H1 (cell line): ENCODE measurements at regions not wholly inside any gene's neighbourhood (a gene's known extent, or its start where the extent isn't known, plus 50 kb on each side); places are given as distances from the start of the nearest gene placed in this dataset.

Experiments
- CTCF ChIA-PET: fragments of 300-600 bp; sonication (Branson Sonifier 250); formaldehyde crosslinking; loops from one replicate; lab custom pipeline; 2021; ENCODE audit not compliant: partially characterized antibody; lab: Charles Lee
- POLR2A ChIA-PET: fragments of 300-600 bp; sonication (Branson Sonifier 250); formaldehyde crosslinking; loops from one replicate; lab custom pipeline; 2021; ENCODE audit warnings: inconsistent platforms; ENCODE audit not compliant: partially characterized antibody; lab: Charles Lee
- DNase-seq, 2 experiments: peaks; one replicate each; pipeline versions ENCODE4 v3.0.0 to v3.0.0-alpha.2; 2010 to 2022; ENCODE audit warnings: low spot score in 2 of 2, low read depth in 1 of 2, mixed read lengths in 1 of 2
- FAIRE-seq: peaks from 2 replicates; lab custom pipeline; 2011; peaks lifted over from hg19 to GRCh38; lab: Jason Lieb, UNC
- H2AFZ ChIP-seq: 2 replicates; pipeline ENCODE4 v1.8.1; 2012; ENCODE audit warnings: low read length, inconsistent platforms
- H2AK5ac ChIP-seq: 2 replicates; pipeline ENCODE4 v1.6.1; 2013; ENCODE audit warnings: low read depth, low read length
- H2BK120ac ChIP-seq: replicated peaks from 2 replicates; pipeline ENCODE3; 2013; ENCODE audit warnings: low read depth, low read length, inconsistent platforms
- H2BK12ac ChIP-seq: 2 replicates; pipeline ENCODE4 v1.6.1; 2013; ENCODE audit warnings: low read depth, low read length
- H2BK15ac ChIP-seq: 2 replicates; pipeline ENCODE4 v1.6.1; 2013; ENCODE audit warnings: low read length
- H2BK20ac ChIP-seq: 2 replicates; pipeline ENCODE4 v1.6.1; 2013; ENCODE audit warnings: low read length
- H2BK5ac ChIP-seq: 2 replicates; pipeline ENCODE4 v1.6.1; 2013; ENCODE audit warnings: low read depth, low read length
- H3K14ac ChIP-seq: 2 replicates; pipeline ENCODE4 v1.6.1; 2013; ENCODE audit warnings: inconsistent platforms; ENCODE audit not compliant: insufficient read length
- H3K18ac ChIP-seq: 2 replicates; pipeline ENCODE4 v1.6.1; 2013; ENCODE audit warnings: low read length; ENCODE audit errors: extremely low read depth
- H3K23ac ChIP-seq: 2 replicates; pipeline ENCODE4 v1.6.1; 2013; ENCODE audit warnings: inconsistent platforms; ENCODE audit not compliant: insufficient read length
- H3K23me2 ChIP-seq: 2 replicates; pipeline ENCODE4 v1.6.1; 2013; ENCODE audit warnings: low read depth, low read length
- H3K27ac ChIP-seq: 2 replicates; pipeline ENCODE4 v1.6.1; 2011; ENCODE audit warnings: low read depth, low read length, inconsistent platforms
- H3K27me3 ChIP-seq, 4 experiments: replicated peaks in 1 of 4; 1 replicate in 1 of 4; 2 replicates in 3 of 4; pipeline versions ENCODE4 v1.6.1 to v1.8.1; 2011 to 2013; ENCODE audit warnings: low read length in 3 of 4, mild to moderate bottlenecking in 3 of 4, inconsistent platforms in 2 of 4, mixed read lengths in 2 of 4, moderate library complexity in 1 of 4; ENCODE audit not compliant: control insufficient read depth in 3 of 4, insufficient read depth in 3 of 4; ENCODE audit errors: extremely low read depth in 1 of 4
- H3K36me3 ChIP-seq, 4 experiments: 2 replicates each; pipeline versions ENCODE4 v1.6.1 to v1.8.1; 2011 to 2013; ENCODE audit warnings: mild to moderate bottlenecking in 4 of 4, low read length in 3 of 4, moderate library complexity in 2 of 4, control low read depth in 1 of 4, inconsistent platforms in 1 of 4; ENCODE audit not compliant: insufficient read depth in 4 of 4, control insufficient read depth in 2 of 4
- H3K4ac ChIP-seq: replicated peaks from 2 replicates; pipeline ENCODE3; 2013; ENCODE audit warnings: low read length, low read depth, mixed read lengths, inconsistent platforms; ENCODE audit not compliant: insufficient read length
- H3K4me1 ChIP-seq, 4 experiments: replicated peaks in 1 of 4; 1 replicate in 1 of 4; 2 replicates in 3 of 4; pipeline versions ENCODE4 v1.6.1 to v1.8.1; 2011 to 2013; ENCODE audit warnings: low read length in 3 of 4, inconsistent platforms in 2 of 4, mixed read lengths in 1 of 4; ENCODE audit not compliant: insufficient read depth in 4 of 4, control insufficient read depth in 3 of 4
- H3K4me2 ChIP-seq, 2 experiments: 2 replicates each; pipeline versions ENCODE4 v1.6.1 to v1.8.1; 2011 to 2013; ENCODE audit warnings: low read depth in 2 of 2, low read length in 2 of 2, control low read depth in 1 of 2, inconsistent platforms in 1 of 2, mild to moderate bottlenecking in 1 of 2; ENCODE audit not compliant: insufficient read depth in 1 of 2
- H3K4me3 ChIP-seq, 4 experiments: fragments of 200-600, 300-600 bp in 1 of 4; sonication (generic), shearing (Covaris generic), sonication (Bioruptor Twin) in 1 of 4; 2 replicates each; pipeline versions ENCODE4 v1.5.1 to v1.8.1; 2011 to 2016; ENCODE audit warnings: low read length in 4 of 4, low read depth in 3 of 4, control low read depth in 2 of 4, inconsistent platforms in 2 of 4, mild to moderate bottlenecking in 2 of 4, mixed read lengths in 1 of 4, moderate library complexity in 1 of 4; ENCODE audit not compliant: insufficient read depth in 2 of 4; ENCODE audit errors: extremely low read depth in 1 of 4
- H3K56ac ChIP-seq: replicated peaks from 2 replicates; pipeline ENCODE3; 2013; ENCODE audit warnings: low read depth, mild to moderate bottlenecking, mixed read lengths, low read length, inconsistent platforms; ENCODE audit not compliant: insufficient read length
- H3K79me1 ChIP-seq: 2 replicates; pipeline ENCODE4 v1.6.1; 2013; ENCODE audit warnings: low read depth, low read length, control low read depth
- H3K79me2 ChIP-seq, 2 experiments: 2 replicates each; pipeline versions ENCODE4 v1.6.1 to v1.8.1; 2012 to 2013; ENCODE audit warnings: low read length in 2 of 2, mild to moderate bottlenecking in 2 of 2, inconsistent platforms in 1 of 2; ENCODE audit not compliant: insufficient read depth in 2 of 2, control insufficient read depth in 1 of 2
- H3K9ac ChIP-seq, 4 experiments: replicated peaks in 1 of 4; 1 replicate in 1 of 4; 2 replicates in 3 of 4; pipeline versions ENCODE4 v1.6.1 to v1.8.1; 2011 to 2013; ENCODE audit warnings: low read depth in 3 of 4, low read length in 3 of 4, control low read depth in 2 of 4, mild to moderate bottlenecking in 2 of 4, moderate library complexity in 2 of 4, inconsistent platforms in 1 of 4; ENCODE audit errors: extremely low read depth in 1 of 4
- H3K9me3 ChIP-seq, 2 experiments: 2 replicates each; pipeline versions ENCODE4 v1.6.1 to v1.8.1; 2012 to 2013; ENCODE audit warnings: mild to moderate bottlenecking in 2 of 2, moderate library complexity in 2 of 2, control low read depth in 1 of 2, inconsistent platforms in 1 of 2, low read depth in 1 of 2, low read length in 1 of 2, mixed read lengths in 1 of 2; ENCODE audit not compliant: insufficient read depth in 2 of 2
- H4K20me1 ChIP-seq, 2 experiments: replicated peaks in 1 of 2; 2 replicates each; pipeline versions ENCODE3 to v1.8.1; 2011 to 2013; ENCODE audit warnings: inconsistent platforms in 2 of 2, low read length in 2 of 2, mild to moderate bottlenecking in 1 of 2; ENCODE audit not compliant: insufficient read depth in 2 of 2, control insufficient read depth in 1 of 2
- H4K5ac ChIP-seq: 2 replicates; pipeline ENCODE4 v1.6.1; 2013; ENCODE audit warnings: low read length, low read depth, mixed read lengths, inconsistent platforms; ENCODE audit not compliant: insufficient read length
- H4K8ac ChIP-seq: 2 replicates; pipeline ENCODE4 v1.8.0; 2013; ENCODE audit warnings: mild to moderate bottlenecking, moderate library complexity, low read length, inconsistent platforms; ENCODE audit not compliant: insufficient read depth; ENCODE audit errors: extremely low read depth
- H4K91ac ChIP-seq: replicated peaks from 2 replicates; pipeline ENCODE3; 2013; ENCODE audit warnings: low read length, mixed read lengths, inconsistent platforms; ENCODE audit not compliant: insufficient read length
- CBX8 ChIP-seq: fragments of 300-800, 300-1000 bp; sonication (generic); IDR thresholded peaks from 2 replicates; pipeline ENCODE4 v1.7.1; 2016; ENCODE audit warnings: low read depth, low read length, borderline replicate concordance
- CHD1 ChIP-seq: IDR thresholded peaks from 2 replicates; pipeline ENCODE4 v1.6.1; 2012; ENCODE audit warnings: low read depth, low read length, improper control_type of control experiment
- EP300 ChIP-seq, 2 experiments: IDR thresholded peaks; 1 replicate in 1 of 2; 2 replicates in 1 of 2; pipeline ENCODE4 v1.6.1; 2011 to 2012; ENCODE audit warnings: low read depth in 2 of 2, low read length in 2 of 2, mild to moderate bottlenecking in 2 of 2, borderline replicate concordance in 1 of 2, inconsistent platforms in 1 of 2, moderate library complexity in 1 of 2
- GTF2F1 ChIP-seq: IDR thresholded peaks from 2 replicates; pipeline ENCODE4 v1.6.1; 2012; ENCODE audit warnings: low read depth, low read length, improper control_type of control experiment, borderline replicate concordance
- JUND ChIP-seq: IDR thresholded peaks from 2 replicates; pipeline ENCODE4 v1.6.1; 2011; ENCODE audit warnings: mild to moderate bottlenecking, improper control_type of control experiment, low read length
- KDM4A ChIP-seq: IDR thresholded peaks from one replicate; pipeline ENCODE4 v1.7.1; 2012; ENCODE audit warnings: low read depth, mild to moderate bottlenecking, moderate library complexity, low read length, inconsistent platforms; ENCODE audit not compliant: severe bottlenecking
- SIN3A ChIP-seq, 2 experiments: IDR thresholded peaks in 1 of 2; conservative IDR thresholded peaks in 1 of 2; 2 replicates each; pipeline ENCODE4 v1.6.1; 2011 to 2012; ENCODE audit warnings: low read length in 2 of 2, improper control_type of control experiment in 1 of 2, low read depth in 1 of 2, mild to moderate bottlenecking in 1 of 2
- TCF12 ChIP-seq: IDR thresholded peaks from 2 replicates; pipeline ENCODE4 v1.6.1; 2011; ENCODE audit warnings: low read depth, mild to moderate bottlenecking, low read length
- WGBS, 2 experiments: shearing (Covaris generic) in 1 of 2; methylation state at CpG; one replicate each; pipeline versions ENCODE4 v1.1.6 to v1.1.7; 2013 to 2015; ENCODE audit warnings: low lambda C conversion rate in 2 of 2, mixed read lengths in 2 of 2, inconsistent platforms in 1 of 2, low coverage in 1 of 2, missing lambda C conversion rate in 1 of 2; ENCODE audit not compliant: insufficient replicate concordance in 2 of 2, insufficient coverage in 1 of 2, insufficient read length in 1 of 2; ENCODE audit errors: extremely low coverage in 1 of 2, missing lambda C conversion rate in 1 of 2; 5-methylcytosine and 5-hydroxymethylcytosine counted together

- Histone ChIP-seq H3K36me3 (no peaks in the 10 kb centered on the region), H4K5ac (no peak overlapping the region), H4K8ac (no peak overlapping the region), H3K79me1 (no peaks in the 10 kb centered on the region), H2BK120ac (no peak overlapping the region), H3K14ac (no peak overlapping the region), H4K20me1 (no peaks in the 10 kb centered on the region), H4K91ac (no peak overlapping the region), H3K27ac (no peak overlapping the region), H3K79me2 (no peaks in the 10 kb centered on the region), H3K27me3 (no peaks in the 10 kb centered on the region), H2BK5ac (no peak overlapping the region), H3K23ac (no peak overlapping the region), H2AFZ (no peak overlapping the region), H3K4ac (no peak overlapping the region), H3K9ac (no peak overlapping the region), H2BK12ac (no peak overlapping the region), H3K56ac (no peak overlapping the region), H3K4me3 (no peak overlapping the region), H3K18ac (no peak overlapping the region), H3K4me1 (no peaks in the 10 kb centered on the region), H3K9me3 (no peaks in the 10 kb centered on the region), H2BK20ac (no peak overlapping the region), H3K4me2 (no peak overlapping the region), H2AK5ac (no peak overlapping the region), H2BK15ac (no peak overlapping the region), H3K23me2 (no peaks in the 10 kb centered on the region)
- 98% methylated on average over 2 of the region's 2 CpGs; no CpG with 5 or more reads in 1 of the 2 experiments for WGBS, 2 experiments
- ChIA-PET POLR2A (no interaction called here), CTCF (interaction anchor here (0.7 kb wide), 1 partner anchor 127 kb away, joined by 3 read pairs; no protein-coding TSS in a partner anchor)
- no peak for TF ChIP-seq TCF12
- no peak for TF ChIP-seq KDM4A
- TF ChIP-seq CHD1 = no peak
- TF ChIP-seq SIN3A (conservative IDR thresholded peaks at IDR 0.05 in 1 of 2, IDR thresholded peaks at IDR 0.05 in 1 of 2; ENCODE audit: low read depth in 1 of 2, low read length in 2 of 2) = no peak
- no peak for TF ChIP-seq JUND
- TF ChIP-seq CBX8 = no peak
- no peak for TF ChIP-seq GTF2F1
- no peak for TF ChIP-seq EP300 (IDR thresholded peaks at IDR 0.05; ENCODE audit: borderline replicate concordance in 1 of 2, low read depth in 2 of 2, low read length in 2 of 2)
- FAIRE-seq (no peak), DNase-seq (no peak)
These were observed 336.5 kb downstream of the IRS1 start for GRCh38 chr2:226463154-226463553.
